BLaER1 treated with 17β-estradiol and CSF1 and Interleukin-3, amounts not matched to agents 10 nM and 100 nM (cell line): ENCODE measurements at regions not wholly inside any gene's neighbourhood (a gene's known extent, or its start where the extent isn't known, plus 50 kb on each side); places are given as distances from the start of the nearest gene placed in this dataset.
"Not testable (repeated sequence)": the region's sequence is repeated elsewhere in the genome, so short reads cannot be mapped to it uniquely, and the experiment has no call there.

ENCODE experiments used
- H3K27ac ChIP-seq, 11 experiments: shearing (Covaris generic); formaldehyde crosslinking; 2 replicates each; pipeline ENCODE4 v1.8.1; 2022
- H3K27me3 ChIP-seq, 11 experiments: shearing (Covaris generic); formaldehyde crosslinking; 2 replicates each; pipeline ENCODE4 v1.8.1; 2022
- H3K36me3 ChIP-seq, 11 experiments: shearing (Covaris generic); formaldehyde crosslinking; 2 replicates each; pipeline ENCODE4 v1.8.1; 2022
- H3K4me1 ChIP-seq, 10 experiments: shearing (Covaris generic); formaldehyde crosslinking; 2 replicates each; pipeline ENCODE4 v1.8.1; 2022
- H3K4me2 ChIP-seq, 11 experiments: shearing (Covaris generic); formaldehyde crosslinking; 2 replicates each; pipeline ENCODE4 v1.8.1; 2022
- H3K4me3 ChIP-seq, 10 experiments: shearing (Covaris generic); formaldehyde crosslinking; 2 replicates each; pipeline ENCODE4 v1.8.1; 2022
- H3K9ac ChIP-seq, 11 experiments: shearing (Covaris generic); formaldehyde crosslinking; 2 replicates each; pipeline ENCODE4 v1.8.1; 2022
- H3K9me3 ChIP-seq, 11 experiments: shearing (Covaris generic); formaldehyde crosslinking; replicated peaks in 1 of 11; 2 replicates each; pipeline ENCODE4 v1.8.1; 2022
- H4K20me1 ChIP-seq, 11 experiments: shearing (Covaris generic); formaldehyde crosslinking; 2 replicates each; pipeline ENCODE4 v1.8.1; 2022
- Cebpa-rat ChIP-seq, 11 experiments: shearing (Covaris generic); IDR thresholded peaks; 2 replicates each; pipeline ENCODE4 v1.8.1; 2022

DNA sequence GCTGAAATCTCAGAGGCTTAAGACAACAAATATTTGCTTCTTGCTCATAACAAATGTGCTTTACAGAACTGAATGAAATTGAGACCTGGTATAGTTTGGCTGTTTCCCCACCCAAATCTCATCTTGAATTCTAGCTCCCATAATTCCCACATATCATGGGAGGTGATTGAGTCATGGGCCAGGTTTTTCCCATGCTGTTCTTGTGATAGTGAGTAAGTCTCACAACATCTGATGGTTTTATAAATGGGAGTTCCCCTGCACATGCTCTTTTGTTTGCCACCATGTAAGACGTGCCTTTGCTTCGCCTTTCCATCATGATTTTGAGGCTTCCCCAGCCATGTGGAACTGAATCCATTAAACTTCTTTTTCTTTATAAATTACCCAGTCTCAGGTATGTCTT is 221.1 kb upstream of the DIPK2B start:
- no peak overlapping the region for H3K4me3 ChIP-seq
- no peaks in the 10 kb centered on the region for H3K4me1 ChIP-seq
- no peaks in the 10 kb centered on the region for H3K27me3 ChIP-seq
- H3K9me3 ChIP-seq = peaks cover 0 to 18% (median 0%) of the 10 kb centered on the region in 11 experiments; a peak in 4 of 22 replicates
- H3K9ac ChIP-seq = no peak overlapping the region
- no peak overlapping the region for H3K27ac ChIP-seq
- no peak for TF ChIP-seq Cebpa-rat (IDR thresholded peaks at IDR 0.05)
- H3K36me3 ChIP-seq = no peaks in the 10 kb centered on the region
- H4K20me1 ChIP-seq = no peaks in the 10 kb centered on the region
- no peak overlapping the region for H3K4me2 ChIP-seq

DNA sequence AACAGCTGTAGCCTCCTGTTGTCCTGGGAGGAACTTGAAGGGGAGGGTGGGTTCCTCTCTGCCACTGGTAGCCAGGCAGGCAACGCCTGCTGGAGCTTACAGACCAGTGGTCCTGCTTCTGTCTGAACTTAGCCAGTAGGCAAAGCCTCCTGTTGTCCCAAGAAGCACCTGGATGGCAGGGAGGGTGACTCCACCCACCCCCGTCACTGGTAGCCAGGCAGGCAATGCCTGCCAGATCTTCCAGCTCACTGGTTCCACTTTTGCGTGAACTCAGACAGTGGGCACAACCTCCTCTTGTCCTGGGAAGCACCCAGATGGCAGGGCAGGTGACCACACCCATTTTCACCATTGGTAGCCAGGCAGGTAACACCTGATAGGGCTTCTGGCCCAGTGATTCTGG is 203.5 kb upstream of the DIPK2B start:
- no peaks in the 10 kb centered on the region for H3K36me3 ChIP-seq
- no peaks in the 10 kb centered on the region for H3K4me1 ChIP-seq
- H3K27ac ChIP-seq = no peak overlapping the region
- no peak overlapping the region for H3K4me3 ChIP-seq
- no peak overlapping the region for H3K9ac ChIP-seq
- no peak overlapping the region for H3K4me2 ChIP-seq
- no peak for TF ChIP-seq Cebpa-rat (IDR thresholded peaks at IDR 0.05)
- peaks cover 20 to 39% (median 28%) of the 10 kb centered on the region in 11 experiments for H3K9me3 ChIP-seq
- H3K27me3 ChIP-seq = no peaks in the 10 kb centered on the region
- no peaks in the 10 kb centered on the region for H4K20me1 ChIP-seq

DNA sequence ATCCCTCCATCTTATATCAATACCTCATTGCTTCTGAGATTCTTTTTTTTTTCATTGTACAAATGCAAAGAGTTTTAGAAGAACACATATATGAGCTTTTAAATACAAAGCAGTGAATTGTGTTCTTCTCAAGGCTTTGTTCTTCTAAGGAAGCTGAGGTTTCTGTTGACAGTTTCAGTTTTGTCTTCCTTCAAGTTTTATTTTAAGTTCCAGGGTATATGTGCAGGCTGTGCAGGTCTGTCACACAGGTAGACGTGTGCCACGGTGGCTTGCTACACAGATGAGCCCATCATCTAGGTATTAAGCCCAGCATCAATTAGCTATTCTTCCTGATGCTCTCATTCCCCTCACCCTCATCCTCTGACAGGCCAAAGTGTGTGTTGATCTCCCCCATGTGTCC is 201.2 kb upstream of the DIPK2B start:
- Histone ChIP-seq H3K4me1 (no peaks in the 10 kb centered on the region), H4K20me1 (no peaks in the 10 kb centered on the region), H3K4me2 (no peak overlapping the region), H3K9ac (no peak overlapping the region), H3K27ac (no peak overlapping the region), H3K4me3 (no peak overlapping the region), H3K27me3 (no peaks in the 10 kb centered on the region), H3K36me3 (no peaks in the 10 kb centered on the region), H3K9me3 (peaks cover 24 to 42% (median 35%) of the 10 kb centered on the region in 11 experiments)
- TF ChIP-seq Cebpa-rat (IDR thresholded peaks at IDR 0.05) = no peak

DNA sequence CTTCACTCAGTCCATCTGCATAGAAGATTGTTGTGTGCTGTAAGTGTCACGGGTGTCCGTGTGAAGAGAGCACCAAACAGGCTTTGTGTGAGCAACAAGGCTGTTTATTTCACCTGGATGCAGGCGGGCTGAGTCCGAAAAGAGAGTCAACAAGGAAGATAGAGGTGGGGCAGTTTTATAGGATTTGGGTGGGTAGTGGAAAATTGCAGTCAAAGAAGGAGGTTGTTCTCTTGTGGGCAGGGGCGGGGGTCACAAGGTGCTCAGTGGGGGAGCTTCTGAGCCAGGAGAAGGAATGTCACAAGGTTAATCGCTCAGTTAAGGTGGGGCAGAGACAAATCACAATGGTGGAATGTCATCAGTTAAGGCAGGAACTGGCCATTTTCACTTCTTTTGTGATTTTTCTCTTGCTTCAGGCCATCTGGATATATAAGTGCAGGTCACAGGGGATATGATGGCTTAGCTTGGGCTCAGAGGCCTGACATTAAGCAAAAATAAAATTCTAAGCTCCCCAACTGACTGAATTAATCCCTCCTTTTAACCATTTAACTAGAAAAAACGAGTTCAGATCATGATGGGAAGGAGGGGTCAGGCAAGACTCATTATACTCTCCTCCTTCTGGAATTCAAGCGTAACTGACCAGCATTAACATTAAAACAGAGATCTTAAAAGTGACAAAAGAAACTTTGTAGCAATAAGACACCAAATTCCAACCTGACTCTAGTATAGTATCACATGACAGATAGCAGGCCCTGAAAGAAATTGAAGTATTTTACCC is 200.5 kb upstream of the DIPK2B start:
- not testable (repeated sequence) for H3K9ac ChIP-seq, H3K27ac ChIP-seq

DNA sequence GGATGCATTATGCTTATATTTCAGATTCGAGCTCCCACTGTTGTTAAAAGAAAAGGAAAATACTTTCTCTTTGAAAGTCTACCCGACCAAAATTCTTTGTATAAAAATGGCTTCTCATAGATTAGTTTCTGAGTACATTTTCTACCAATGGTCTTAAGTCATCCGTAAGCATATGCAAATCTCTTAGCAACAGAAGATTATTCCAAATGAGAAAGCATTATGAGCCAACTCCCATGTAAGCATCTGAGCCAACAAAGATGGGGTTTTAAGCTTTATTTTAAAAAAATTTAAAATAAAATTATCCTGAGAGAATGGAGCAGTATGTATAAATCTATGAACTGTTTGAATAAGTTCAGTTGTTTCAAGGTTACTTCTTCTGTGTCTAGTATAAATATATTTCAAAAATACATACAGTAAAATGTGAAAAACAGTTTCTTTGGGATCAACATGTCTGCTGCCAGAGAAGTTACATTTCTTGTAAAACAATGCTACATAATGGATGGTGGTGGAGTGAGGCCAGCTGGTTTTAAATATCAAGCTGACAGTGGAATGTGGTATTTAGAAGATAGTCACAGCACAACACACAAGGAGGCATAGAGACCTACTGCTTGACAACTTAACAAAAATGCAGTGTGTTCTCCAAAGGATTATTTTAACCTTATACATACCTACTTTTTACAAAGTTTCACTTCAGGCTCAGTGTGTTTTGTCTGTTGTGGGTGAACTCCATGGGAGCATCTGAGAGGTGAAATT is 199.5 kb upstream of the DIPK2B start:
- Histone ChIP-seq H3K4me3 (no peak overlapping the region), H3K9me3 (peaks cover 33 to 48% (median 40%) of the 10 kb centered on the region in 11 experiments), H3K27me3 (no peaks in the 10 kb centered on the region), H3K9ac (no peak overlapping the region), H3K4me1 (no peaks in the 10 kb centered on the region), H3K27ac (no peak overlapping the region), H4K20me1 (no peaks in the 10 kb centered on the region), H3K4me2 (no peak overlapping the region), H3K36me3 (no peaks in the 10 kb centered on the region)
- TF ChIP-seq Cebpa-rat (IDR thresholded peaks at IDR 0.05) = no peak

More for the DNA sequence above, 200.5 kb upstream of the DIPK2B start:
- not testable (repeated sequence) for H3K4me1 ChIP-seq, H3K27me3 ChIP-seq, H3K4me2 ChIP-seq, H3K36me3 ChIP-seq, H4K20me1 ChIP-seq, H3K4me3 ChIP-seq
- H3K9me3 ChIP-seq = peaks cover 32 to 47% (median 40%) of the 10 kb centered on the region in 11 experiments

DNA sequence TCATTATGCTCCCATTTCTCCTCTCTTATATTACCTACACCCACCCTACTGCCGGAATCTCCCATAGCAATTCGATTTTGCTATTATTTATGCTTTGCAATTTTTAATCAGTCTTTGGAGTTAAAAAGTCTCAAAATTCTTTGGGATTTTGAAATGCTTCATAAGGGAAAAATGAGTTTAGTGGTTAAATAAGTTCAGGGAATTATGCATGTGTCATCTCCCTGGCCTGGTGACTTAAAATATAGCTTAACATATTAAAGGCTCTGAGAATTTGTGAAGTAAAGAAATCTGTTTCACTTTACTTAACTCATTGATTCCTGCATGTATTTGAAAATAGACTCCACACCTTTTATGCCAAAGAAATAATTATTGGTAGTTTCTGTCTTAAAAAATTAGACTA is 185.1 kb upstream of the DIPK2B start:
- Histone ChIP-seq H3K4me3 (no peak overlapping the region), H3K36me3 (no peaks in the 10 kb centered on the region), H3K27me3 (no peaks in the 10 kb centered on the region), H3K9ac (no peak overlapping the region), H3K4me2 (no peak overlapping the region), H4K20me1 (no peaks in the 10 kb centered on the region), H3K27ac (no peak overlapping the region), H3K4me1 (no peaks in the 10 kb centered on the region), H3K9me3 (peaks cover 15 to 39% (median 25%) of the 10 kb centered on the region in 11 experiments; a peak in 21 of 22 replicates)
- TF ChIP-seq Cebpa-rat (IDR thresholded peaks at IDR 0.05) = no peak

DNA sequence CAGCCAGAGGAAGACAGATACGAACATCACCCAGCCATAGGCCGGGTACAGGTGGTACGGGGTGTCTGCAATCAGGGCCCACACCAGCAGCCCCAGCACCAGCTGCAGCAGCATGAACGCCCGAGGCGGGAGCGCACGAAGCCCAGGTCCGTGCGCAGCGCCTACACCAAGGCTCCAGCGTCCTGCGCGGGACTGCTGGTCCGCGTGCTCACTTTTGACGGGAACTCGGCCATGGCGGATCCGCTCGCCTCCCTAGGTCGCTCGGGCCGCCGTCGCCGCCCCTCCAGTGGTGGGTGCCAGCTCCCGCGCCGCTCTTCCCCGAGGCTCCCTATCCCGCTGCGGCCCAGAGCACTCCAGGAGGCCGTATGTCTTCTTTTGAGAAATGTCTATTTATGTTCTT is 181.2 kb upstream of the DIPK2B start:
- no peak for TF ChIP-seq Cebpa-rat (IDR thresholded peaks at IDR 0.05)
- Histone ChIP-seq H3K36me3 (no peaks in the 10 kb centered on the region), H3K9me3 (peaks cover 9 to 24% (median 14%) of the 10 kb centered on the region in 11 experiments; a peak in 18 of 22 replicates), H3K4me3 (no peak overlapping the region), H3K27me3 (no peaks in the 10 kb centered on the region), H3K9ac (no peak overlapping the region), H3K4me1 (no peaks in the 10 kb centered on the region), H3K27ac (no peak overlapping the region), H4K20me1 (no peaks in the 10 kb centered on the region), H3K4me2 (no peak overlapping the region)

DNA sequence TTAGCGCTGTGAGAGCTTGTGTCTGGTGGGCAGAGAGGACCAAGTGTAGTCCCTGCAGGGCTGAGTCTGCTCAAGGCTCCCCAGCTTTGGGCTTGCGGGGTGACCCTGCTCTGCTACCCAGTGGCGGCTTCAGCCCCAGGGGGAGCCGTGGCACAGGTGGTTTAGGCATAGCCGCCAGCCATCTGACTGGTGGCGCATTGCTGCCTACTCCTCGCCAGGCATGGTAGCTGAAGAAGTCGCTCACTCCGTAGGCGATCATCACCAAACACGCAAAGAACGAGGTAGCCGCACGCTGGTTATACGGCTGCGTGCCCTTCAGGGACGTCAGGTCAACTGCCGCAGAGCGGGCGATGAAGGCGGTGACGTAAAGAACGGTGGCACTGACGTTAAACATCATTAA is 180.7 kb upstream of the DIPK2B start:
- Histone ChIP-seq H3K9ac (no peak overlapping the region), H3K9me3 (peaks cover 9 to 24% (median 14%) of the 10 kb centered on the region in 11 experiments; a peak in 18 of 22 replicates), H3K36me3 (no peaks in the 10 kb centered on the region), H3K4me1 (no peaks in the 10 kb centered on the region), H3K27ac (no peak overlapping the region), H3K4me2 (no peak overlapping the region), H3K4me3 (no peak overlapping the region), H4K20me1 (no peaks in the 10 kb centered on the region), H3K27me3 (no peaks in the 10 kb centered on the region)
- no peak for TF ChIP-seq Cebpa-rat (IDR thresholded peaks at IDR 0.05)

DNA sequence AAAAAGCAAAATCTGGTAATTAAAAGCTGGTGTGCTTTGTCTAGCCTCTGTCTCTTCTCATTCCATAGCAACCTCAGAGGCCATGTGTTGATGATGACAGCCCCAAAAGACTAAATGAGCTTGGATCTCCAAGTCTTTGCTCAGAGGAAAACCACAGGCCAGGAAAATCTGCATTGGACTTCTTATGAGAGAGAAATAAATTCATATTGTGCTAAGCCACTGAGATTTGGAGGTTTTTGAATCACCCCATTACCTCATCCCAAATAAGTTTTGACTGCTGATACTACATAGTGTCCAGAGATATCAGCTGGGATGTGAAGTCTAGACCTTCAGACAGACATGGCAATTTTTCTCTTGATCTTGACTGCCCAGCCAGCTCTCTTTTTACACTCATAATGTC is 178.6 kb upstream of the DIPK2B start:
- Histone ChIP-seq H3K36me3 (no peaks in the 10 kb centered on the region), H3K9me3 (peaks cover 12 to 29% (median 17%) of the 10 kb centered on the region in 11 experiments), H3K4me3 (no peak overlapping the region), H3K9ac (no peak overlapping the region), H3K27me3 (no peaks in the 10 kb centered on the region), H4K20me1 (no peaks in the 10 kb centered on the region), H3K27ac (no peak overlapping the region), H3K4me1 (no peaks in the 10 kb centered on the region), H3K4me2 (no peak overlapping the region)
- TF ChIP-seq Cebpa-rat (IDR thresholded peaks at IDR 0.05) = no peak
